ENCODE measurements at regions not wholly inside any gene's neighbourhood (a gene's known extent, or its start where the extent isn't known, plus 50 kb on each side); places are given as distances from the start of the nearest gene placed in this dataset.

DNA sequence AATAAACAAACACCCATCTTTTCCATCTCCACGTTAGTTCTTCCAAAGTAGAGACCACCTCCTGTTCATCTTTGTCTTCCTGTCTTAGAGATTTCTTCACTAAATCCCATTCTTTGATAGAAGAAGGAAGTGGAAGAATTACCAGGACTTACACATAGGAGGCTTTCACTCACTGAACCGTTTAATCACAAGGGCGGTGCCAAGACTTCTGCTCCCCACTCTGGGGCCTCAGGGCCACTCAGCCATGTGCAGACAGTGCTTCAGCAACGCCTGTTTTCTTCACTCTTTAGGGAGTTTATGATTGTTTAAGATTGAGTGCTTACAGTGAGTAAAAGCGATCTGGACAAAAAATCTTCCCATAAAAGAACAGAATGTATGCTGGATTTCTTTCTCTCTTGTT lies 63.9 kb upstream of the SORCS3 start:
- peaks cover 0 to 5% (median 2%) of the 10 kb centered on the region in 3 donors for H3K27me3 ChIP-seq (ENCODE audit: insufficient read depth in 3 of 3, low read length in 2 of 3)
- TF ChIP-seq, protein P1, sequence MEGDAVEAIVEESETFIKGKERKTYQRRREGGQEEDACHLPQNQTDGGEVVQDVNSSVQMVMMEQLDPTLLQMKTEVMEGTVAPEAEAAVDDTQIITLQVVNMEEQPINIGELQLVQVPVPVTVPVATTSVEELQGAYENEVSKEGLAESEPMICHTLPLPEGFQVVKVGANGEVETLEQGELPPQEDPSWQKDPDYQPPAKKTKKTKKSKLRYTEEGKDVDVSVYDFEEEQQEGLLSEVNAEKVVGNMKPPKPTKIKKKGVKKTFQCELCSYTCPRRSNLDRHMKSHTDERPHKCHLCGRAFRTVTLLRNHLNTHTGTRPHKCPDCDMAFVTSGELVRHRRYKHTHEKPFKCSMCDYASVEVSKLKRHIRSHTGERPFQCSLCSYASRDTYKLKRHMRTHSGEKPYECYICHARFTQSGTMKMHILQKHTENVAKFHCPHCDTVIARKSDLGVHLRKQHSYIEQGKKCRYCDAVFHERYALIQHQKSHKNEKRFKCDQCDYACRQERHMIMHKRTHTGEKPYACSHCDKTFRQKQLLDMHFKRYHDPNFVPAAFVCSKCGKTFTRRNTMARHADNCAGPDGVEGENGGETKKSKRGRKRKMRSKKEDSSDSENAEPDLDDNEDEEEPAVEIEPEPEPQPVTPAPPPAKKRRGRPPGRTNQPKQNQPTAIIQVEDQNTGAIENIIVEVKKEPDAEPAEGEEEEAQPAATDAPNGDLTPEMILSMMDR (IDR thresholded peaks at IDR 0.05) = no peak
- no peaks in the 10 kb centered on the region for H3K9me3 ChIP-seq
- DNase-seq (no peak), ATAC-seq (no peak)
- no peak overlapping the region for H3K4me3 ChIP-seq
- no peaks in the 10 kb centered on the region for H3K36me3 ChIP-seq (ENCODE audit: insufficient read depth in 1 of 2, low read depth in 1 of 2)
- intact Hi-C loops (cut with DNase I) = no loop called here
- 29 to 38% (median 38%) methylated on average over 5 of the region's 5 CpGs for WGBS, 3 donors
- H3K4me1 ChIP-seq = no peaks in the 10 kb centered on the region
- H3K27ac ChIP-seq = no peak overlapping the region

DNA sequence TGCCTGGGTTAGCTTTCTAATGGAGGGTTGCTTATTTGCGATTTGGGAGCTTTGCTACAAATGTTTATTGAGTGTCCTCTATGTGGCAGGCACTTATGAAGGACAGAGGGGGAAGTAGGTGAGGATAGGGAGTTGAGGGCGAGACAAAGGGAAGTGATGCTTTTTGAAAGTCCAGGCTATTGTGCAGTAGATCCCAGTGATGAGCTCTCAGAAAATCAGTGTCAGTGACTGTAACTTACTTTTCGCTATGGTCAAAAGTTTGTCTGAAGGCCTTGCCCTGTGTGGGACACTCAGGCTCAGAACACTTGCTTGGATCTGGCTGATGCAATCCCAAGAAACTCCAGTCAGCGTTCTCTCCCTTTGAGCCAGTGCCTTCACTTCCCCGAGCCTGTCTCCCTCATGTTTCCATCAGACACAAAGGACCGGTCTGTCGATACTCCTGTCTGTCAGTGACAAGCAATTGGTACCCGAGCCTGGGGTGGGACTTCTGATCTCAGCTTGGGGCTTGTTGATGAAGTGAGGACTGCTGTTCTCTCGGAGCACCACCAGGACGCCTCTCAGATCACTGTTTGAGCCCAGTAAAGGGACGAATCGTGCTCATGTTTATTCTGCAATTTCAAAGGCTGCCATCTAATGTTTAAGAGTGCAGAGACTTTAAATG lies 63.1 kb upstream of the SORCS3 start:
- WGBS, 3 donors = 71 to 73% (median 72%) methylated on average over 12 of the region's 12 CpGs
- H3K4me3 ChIP-seq = no peak overlapping the region
- H3K4me1 ChIP-seq = no peaks in the 10 kb centered on the region
- no peak overlapping the region for H3K27ac ChIP-seq
- peaks cover 0 to 5% (median 2%) of the 10 kb centered on the region in 3 donors for H3K27me3 ChIP-seq (ENCODE audit: insufficient read depth in 3 of 3, low read length in 2 of 3)
- intact Hi-C loops (cut with DNase I) = no loop called here
- TF ChIP-seq, protein P1 (IDR thresholded peaks at IDR 0.05) = no peak
- no peak for ATAC-seq
- H3K9me3 ChIP-seq = no peaks in the 10 kb centered on the region
- DNase-seq = no peak
- no peaks in the 10 kb centered on the region for H3K36me3 ChIP-seq (ENCODE audit: insufficient read depth in 1 of 2, low read depth in 1 of 2)

DNA sequence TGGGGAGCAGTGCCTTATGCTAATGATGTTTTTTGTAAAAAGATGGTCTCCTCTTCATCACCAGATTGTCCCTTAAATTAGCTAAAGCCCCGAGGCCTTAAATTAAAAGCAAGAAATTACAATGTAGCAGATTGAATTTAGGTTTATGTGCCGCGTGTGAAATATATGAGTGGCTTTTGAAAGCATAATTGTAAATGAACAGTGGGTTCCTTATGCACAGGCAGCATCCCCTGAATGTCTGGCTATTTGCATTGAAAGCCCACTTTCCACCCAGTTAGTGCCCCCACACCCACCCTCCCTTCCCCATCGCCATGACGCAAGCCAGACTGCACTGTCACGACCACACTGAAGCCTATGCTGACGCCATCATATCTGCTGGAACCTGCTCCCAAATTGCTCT lies 62.4 kb upstream of the SORCS3 start:
- intact Hi-C loops (cut with DNase I) = no loop called here
- peaks cover 0 to 5% (median 2%) of the 10 kb centered on the region in 3 donors for H3K27me3 ChIP-seq (ENCODE audit: insufficient read depth in 3 of 3, low read length in 2 of 3)

DNA sequence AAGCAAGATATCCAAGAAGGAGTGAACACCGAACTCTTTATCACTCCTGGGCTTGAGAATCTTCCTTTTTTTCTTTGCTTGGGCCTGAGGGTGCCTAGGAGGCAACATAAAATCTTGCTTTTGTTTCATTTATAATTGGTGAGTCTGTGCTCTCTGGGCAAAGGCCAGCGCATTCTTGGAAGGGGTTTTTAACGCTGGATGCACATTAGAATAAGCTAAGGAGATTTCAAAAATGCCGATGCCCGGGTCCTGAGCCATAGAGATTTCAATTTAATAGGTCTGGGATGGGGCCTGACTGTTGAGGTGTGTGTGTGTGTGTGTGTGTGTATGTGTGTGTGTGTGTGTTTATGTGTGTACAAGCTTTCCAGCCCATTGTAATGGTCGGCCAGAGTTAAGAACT lies 62.0 kb upstream of the SORCS3 start:
- no peaks in the 10 kb centered on the region for H3K36me3 ChIP-seq (ENCODE audit: insufficient read depth in 1 of 2, low read depth in 1 of 2)
- ATAC-seq = no peak
- no peak for DNase-seq
- H3K4me1 ChIP-seq = no peaks in the 10 kb centered on the region
- intact Hi-C loops (cut with DNase I) = no loop called here
- TF ChIP-seq, protein P1 (IDR thresholded peaks at IDR 0.05) = no peak
- H3K27ac ChIP-seq = no peak overlapping the region
- no peak overlapping the region for H3K4me3 ChIP-seq
- WGBS, 3 donors = 45 to 56% (median 47%) methylated on average over 6 of the region's 6 CpGs
- peaks cover 0 to 5% (median 2%) of the 10 kb centered on the region in 3 donors for H3K27me3 ChIP-seq (ENCODE audit: insufficient read depth in 3 of 3, low read length in 2 of 3)
- no peaks in the 10 kb centered on the region for H3K9me3 ChIP-seq

More for the DNA sequence above, 62.4 kb upstream of the SORCS3 start:
- no peaks in the 10 kb centered on the region for H3K4me1 ChIP-seq
- no peak for ATAC-seq
- H3K9me3 ChIP-seq = no peaks in the 10 kb centered on the region
- H3K27ac ChIP-seq = no peak overlapping the region
- H3K4me3 ChIP-seq = no peak overlapping the region
- H3K36me3 ChIP-seq (ENCODE audit: insufficient read depth in 1 of 2, low read depth in 1 of 2) = no peaks in the 10 kb centered on the region
- no peak for DNase-seq
- TF ChIP-seq, protein P1 (IDR thresholded peaks at IDR 0.05) = no peak
- 71 to 84% (median 72%) methylated on average over 7 of the region's 7 CpGs for WGBS, 3 donors

DNA sequence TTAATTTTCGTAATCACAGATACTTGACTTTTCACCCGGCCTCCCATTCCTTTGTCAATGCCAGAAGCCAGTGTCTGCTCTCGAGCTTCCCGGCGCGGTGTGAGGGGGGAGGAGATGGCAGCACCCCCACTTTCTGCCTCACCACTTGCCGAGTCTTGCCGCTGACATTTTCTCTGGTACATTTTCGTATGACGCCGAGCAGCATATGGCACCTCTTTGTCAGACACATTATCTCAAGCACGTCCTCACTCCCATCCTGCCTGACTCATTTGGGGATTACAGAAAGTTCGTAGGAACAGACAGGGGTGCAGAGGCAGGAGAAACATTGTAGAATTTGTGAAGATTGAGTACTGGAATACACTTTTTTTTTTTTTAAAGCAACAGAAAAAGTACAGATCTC lies 60.8 kb upstream of the SORCS3 start:
- Histone ChIP-seq H3K4me1 (no peaks in the 10 kb centered on the region), H3K27me3 (ENCODE audit: insufficient read depth in 3 of 3, low read length in 2 of 3) (peaks cover 0 to 5% (median 2%) of the 10 kb centered on the region in 3 donors), H3K36me3 (ENCODE audit: insufficient read depth in 1 of 2, low read depth in 1 of 2) (no peaks in the 10 kb centered on the region), H3K27ac (no peak overlapping the region), H3K4me3 (no peak overlapping the region), H3K9me3 (no peaks in the 10 kb centered on the region)
- no peak for ATAC-seq
- no peak for DNase-seq
- intact Hi-C loops (cut with DNase I) = loop anchor here (10.0 kb wide), 1 partner anchor 344 kb away; no protein-coding TSS in a partner anchor
- 55 to 60% (median 56%) methylated on average over 13 of the region's 13 CpGs for WGBS, 3 donors
- TF ChIP-seq, protein P1 (IDR thresholded peaks at IDR 0.05) = no peak
